ENCODE measurements at regions not wholly inside any gene's neighbourhood (a gene's known extent, or its start where the extent isn't known, plus 50 kb on each side); places are given as distances from the start of the nearest gene placed in this dataset.

DNA sequence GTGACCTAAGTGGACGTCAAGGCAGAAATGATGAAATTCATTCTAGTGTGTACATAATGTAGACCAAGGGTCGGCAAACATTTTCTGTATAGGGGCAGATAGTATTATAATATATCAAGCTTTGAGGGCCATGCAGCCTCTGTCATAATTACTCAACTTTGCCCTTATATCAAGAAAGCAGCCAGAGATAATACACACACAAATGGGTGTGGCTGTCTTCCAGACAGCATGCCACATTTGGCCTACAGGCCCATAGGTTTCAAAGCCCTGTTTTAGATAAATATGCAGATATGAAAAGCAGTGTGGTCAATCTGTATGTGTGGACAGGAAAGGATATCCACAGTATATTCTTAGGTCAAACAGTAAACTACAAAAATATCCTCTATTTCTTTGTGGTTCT is 320.1 kb upstream of the FMN2 start:
- H2AK5ac ChIP-seq (ENCODE audit: low read depth, low read length): no peak overlapping the region
- no peak overlapping the region for H4K8ac ChIP-seq (ENCODE audit: low read depth in 2 of 2, low read length in 2 of 2)
- CTCF ChIA-PET: no interaction called here
- H3K18ac ChIP-seq (ENCODE audit: low read depth, low read length): no peak overlapping the region
- H4K20me1 ChIP-seq (ENCODE audit: insufficient read depth, low read length): no peaks in the 10 kb centered on the region
- TF ChIP-seq, protein P1, sequence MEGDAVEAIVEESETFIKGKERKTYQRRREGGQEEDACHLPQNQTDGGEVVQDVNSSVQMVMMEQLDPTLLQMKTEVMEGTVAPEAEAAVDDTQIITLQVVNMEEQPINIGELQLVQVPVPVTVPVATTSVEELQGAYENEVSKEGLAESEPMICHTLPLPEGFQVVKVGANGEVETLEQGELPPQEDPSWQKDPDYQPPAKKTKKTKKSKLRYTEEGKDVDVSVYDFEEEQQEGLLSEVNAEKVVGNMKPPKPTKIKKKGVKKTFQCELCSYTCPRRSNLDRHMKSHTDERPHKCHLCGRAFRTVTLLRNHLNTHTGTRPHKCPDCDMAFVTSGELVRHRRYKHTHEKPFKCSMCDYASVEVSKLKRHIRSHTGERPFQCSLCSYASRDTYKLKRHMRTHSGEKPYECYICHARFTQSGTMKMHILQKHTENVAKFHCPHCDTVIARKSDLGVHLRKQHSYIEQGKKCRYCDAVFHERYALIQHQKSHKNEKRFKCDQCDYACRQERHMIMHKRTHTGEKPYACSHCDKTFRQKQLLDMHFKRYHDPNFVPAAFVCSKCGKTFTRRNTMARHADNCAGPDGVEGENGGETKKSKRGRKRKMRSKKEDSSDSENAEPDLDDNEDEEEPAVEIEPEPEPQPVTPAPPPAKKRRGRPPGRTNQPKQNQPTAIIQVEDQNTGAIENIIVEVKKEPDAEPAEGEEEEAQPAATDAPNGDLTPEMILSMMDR (conservative IDR thresholded peaks at IDR 0.05; ENCODE audit: low read depth, low read length): no peak
- TF ChIP-seq MAZ (IDR thresholded peaks at IDR 0.05; ENCODE audit: borderline replicate concordance, low read depth, low read length): no peak
- no peak for TF ChIP-seq MXI1 (IDR thresholded peaks at IDR 0.05; ENCODE audit: borderline replicate concordance, low read depth, low read length)
- TF ChIP-seq CEBPB (IDR thresholded peaks at IDR 0.05; ENCODE audit: low read depth, low read length): no peak
- TF ChIP-seq MAFK (IDR thresholded peaks at IDR 0.05; ENCODE audit: low read depth, low read length): no peak
- TF ChIP-seq NFE2L2 (IDR thresholded peaks at IDR 0.05; ENCODE audit: low read depth, low read length): no peak
- TF ChIP-seq SMC3 (IDR thresholded peaks at IDR 0.05; ENCODE audit: low read depth, low read length): no peak
- no peak for TF ChIP-seq RCOR1 (IDR thresholded peaks at IDR 0.05; ENCODE audit: insufficient replicate concordance, low read length)
- no peak for TF ChIP-seq BHLHE40 (IDR thresholded peaks at IDR 0.05; ENCODE audit: low read depth, low read length)
- no peak for TF ChIP-seq POLR2A (IDR thresholded peaks at IDR 0.05; ENCODE audit: low read depth, low read length)
- TF ChIP-seq FOS (IDR thresholded peaks at IDR 0.05; ENCODE audit: low read depth, low read length): no peak
- H2BK15ac ChIP-seq (ENCODE audit: low read depth, low read length): no peak overlapping the region
- no peak overlapping the region for H3K4me2 ChIP-seq (ENCODE audit: low read depth, low read length)
- H3K36me3 ChIP-seq (ENCODE audit: control insufficient read depth, insufficient read depth, low read length): no peaks in the 10 kb centered on the region
- no peak overlapping the region for H3K9ac ChIP-seq (ENCODE audit: low read depth, low read length)
- no peak overlapping the region for H3K56ac ChIP-seq (ENCODE audit: extremely low read depth, insufficient read depth, low read length)
- H2BK120ac ChIP-seq (ENCODE audit: low read depth, low read length): no peak overlapping the region
- no peak overlapping the region for H2BK20ac ChIP-seq (ENCODE audit: low read depth, low read length)
- in situ Hi-C loops (cut with MboI; ENCODE audit: low sequenced_read_pairs) (no loop called here), dilution Hi-C loops (cut with HindIII; ENCODE audit: low sequenced_read_pairs, unreplicated experiment) (no loop called here), intact Hi-C loops (cut with micrococcal nuclease) (no loop called here)
- no peak overlapping the region for H3K4ac ChIP-seq (ENCODE audit: low read depth, low read length)
- H3K27ac ChIP-seq (ENCODE audit: insufficient read depth, low read length): no peak overlapping the region
- no peak overlapping the region for H4K91ac ChIP-seq (ENCODE audit: insufficient read depth, low read depth, low read length)
- POLR2A ChIA-PET (ENCODE audit: unreplicated experiment): no interaction called here
- no peaks in the 10 kb centered on the region for H3K79me1 ChIP-seq (ENCODE audit: low read depth in 1 of 2, low read length in 2 of 2)
- H2AK9ac ChIP-seq (replicated peaks; ENCODE audit: low read depth, low read length, poor library complexity): no peak overlapping the region
- no peak for ATAC-seq (ENCODE audit: low read depth)
- H3K9me1 ChIP-seq (ENCODE audit: insufficient read depth, low read length): no peaks in the 10 kb centered on the region
- no peak overlapping the region for H3K14ac ChIP-seq (replicated peaks; ENCODE audit: low read depth, low read length)
- no peaks in the 10 kb centered on the region for H3K27me3 ChIP-seq (ENCODE audit: control insufficient read depth, insufficient read depth, low read length)
- no peaks in the 10 kb centered on the region for H3K4me1 ChIP-seq (ENCODE audit: control insufficient read depth, insufficient read depth, low read length)
- BruUV-seq (replicated peaks): no TSS peak
- H2AFZ ChIP-seq (replicated peaks; ENCODE audit: low read length, poor library complexity): no peak overlapping the region
- H3K4me3 ChIP-seq (ENCODE audit: insufficient read depth, low read depth, low read length): no peak overlapping the region
- no peak overlapping the region for H2BK5ac ChIP-seq (ENCODE audit: low read depth, low read length, poor library complexity, severe bottlenecking)
- no peak overlapping the region for H4K5ac ChIP-seq (ENCODE audit: low read depth, low read length)
- H3K9me3 ChIP-seq (ENCODE audit: control insufficient read depth, insufficient read depth, low read length): no peaks in the 10 kb centered on the region; the same call in 1 of the 2 replicates
- H3K23ac ChIP-seq (ENCODE audit: low read depth, low read length): no peak overlapping the region
- WGBS, 2 experiments (ENCODE audit: extremely low coverage in 2 of 2, insufficient read length in 1 of 2): no CpG with 5 or more reads among the region's 2 CpGs
- DNase-seq: no peak

All from IMR-90 (cell line).